Upper lobe of left lung (tissue), 4 donors: ENCODE measurements at regions not wholly inside any gene's neighbourhood (a gene's known extent, or its start where the extent isn't known, plus 50 kb on each side); places are given as distances from the start of the nearest gene placed in this dataset.

Source experiments
- EP300 ChIP-seq, 4 donors: sonication (generic); formaldehyde crosslinking; IDR thresholded peaks; one replicate each; pipeline ENCODE4 v1.5.1; 2017; ENCODE audit warnings: antibody characterized with exemption in 4 of 4, control low read depth in 2 of 4
- POLR2A ChIP-seq, 4 donors: fragments of 450-650 bp; IDR thresholded peaks; one replicate each; pipeline ENCODE4 v1.5.1; 2016 to 2017; ENCODE audit warnings: antibody characterized with exemption in 4 of 4, mild to moderate bottlenecking in 2 of 4
- POLR2AphosphoS5 ChIP-seq, 2 donors: sonication (generic); formaldehyde crosslinking; IDR thresholded peaks; one replicate each; pipeline ENCODE4 v1.5.1; 2017; ENCODE audit warnings: antibody characterized with exemption in 2 of 2
- TF ChIP-seq, protein P1 (sequence below), 6 experiments: fragments of 450-650 bp in 4 of 6; fragments of 200-600 bp in 2 of 6; sonication (generic) in 2 of 6; IDR thresholded peaks; one replicate each; pipeline ENCODE4 v1.5.1; 2016 to 2019; ENCODE audit warnings: antibody characterized with exemption in 6 of 6

DNA sequence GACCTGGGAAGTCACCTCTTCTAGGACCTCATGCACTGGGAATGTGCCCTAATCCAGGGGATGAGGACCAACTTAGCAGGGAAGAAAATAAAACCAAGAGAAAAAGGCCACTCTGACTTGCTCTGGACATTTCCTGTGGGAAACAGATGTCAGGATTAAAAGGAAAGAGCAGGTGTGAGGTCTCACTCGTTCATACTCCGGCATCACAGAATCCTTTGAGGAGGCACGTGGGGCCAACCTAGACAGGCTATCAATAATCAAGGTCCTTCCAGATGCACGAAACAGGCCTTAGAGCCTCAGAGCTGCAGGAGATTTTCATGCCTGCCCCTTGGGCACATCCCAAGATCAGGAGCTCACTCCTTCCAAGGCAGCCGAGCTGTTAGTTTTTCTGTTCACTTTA, 321.5 kb upstream of the CCL2 start:
- TF ChIP-seq POLR2A (IDR thresholded peaks at IDR 0.05) (no peak), POLR2AphosphoS5 (IDR thresholded peaks at IDR 0.05) (no peak), EP300 (IDR thresholded peaks at IDR 0.05) (no peak)
- TF ChIP-seq, protein P1, sequence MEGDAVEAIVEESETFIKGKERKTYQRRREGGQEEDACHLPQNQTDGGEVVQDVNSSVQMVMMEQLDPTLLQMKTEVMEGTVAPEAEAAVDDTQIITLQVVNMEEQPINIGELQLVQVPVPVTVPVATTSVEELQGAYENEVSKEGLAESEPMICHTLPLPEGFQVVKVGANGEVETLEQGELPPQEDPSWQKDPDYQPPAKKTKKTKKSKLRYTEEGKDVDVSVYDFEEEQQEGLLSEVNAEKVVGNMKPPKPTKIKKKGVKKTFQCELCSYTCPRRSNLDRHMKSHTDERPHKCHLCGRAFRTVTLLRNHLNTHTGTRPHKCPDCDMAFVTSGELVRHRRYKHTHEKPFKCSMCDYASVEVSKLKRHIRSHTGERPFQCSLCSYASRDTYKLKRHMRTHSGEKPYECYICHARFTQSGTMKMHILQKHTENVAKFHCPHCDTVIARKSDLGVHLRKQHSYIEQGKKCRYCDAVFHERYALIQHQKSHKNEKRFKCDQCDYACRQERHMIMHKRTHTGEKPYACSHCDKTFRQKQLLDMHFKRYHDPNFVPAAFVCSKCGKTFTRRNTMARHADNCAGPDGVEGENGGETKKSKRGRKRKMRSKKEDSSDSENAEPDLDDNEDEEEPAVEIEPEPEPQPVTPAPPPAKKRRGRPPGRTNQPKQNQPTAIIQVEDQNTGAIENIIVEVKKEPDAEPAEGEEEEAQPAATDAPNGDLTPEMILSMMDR (IDR thresholded peaks at IDR 0.05) = no peak
